ENCODE measurements at regions not wholly inside any gene's neighbourhood (a gene's known extent, or its start where the extent isn't known, plus 50 kb on each side); places are given as distances from the start of the nearest gene placed in this dataset.

DNA sequence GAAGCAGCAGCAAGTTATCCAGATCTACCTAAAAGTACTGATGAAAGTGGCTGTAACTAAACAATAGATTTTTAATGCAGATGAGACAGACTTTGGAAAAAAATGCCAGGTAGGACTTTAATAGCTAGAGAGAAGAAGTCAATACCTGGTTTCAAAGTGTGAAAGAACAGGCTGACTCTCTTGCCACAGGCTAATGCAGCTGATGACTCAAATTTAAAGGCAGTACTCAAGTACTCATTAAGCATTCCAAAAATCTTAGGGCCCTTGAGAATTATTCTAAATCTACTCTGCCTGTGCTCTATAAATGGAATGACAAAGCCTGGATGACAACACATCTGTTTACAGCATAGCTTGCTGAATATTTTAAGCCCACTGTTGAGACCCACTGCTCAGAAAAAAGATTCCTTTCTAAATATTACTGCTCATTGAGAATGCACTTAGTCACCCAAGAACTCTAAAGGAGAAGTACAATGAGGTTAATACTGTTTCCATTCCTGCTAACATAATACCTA lies 68.6 kb upstream of the SYT1 start:
- DNase-seq, result no peak

DNA sequence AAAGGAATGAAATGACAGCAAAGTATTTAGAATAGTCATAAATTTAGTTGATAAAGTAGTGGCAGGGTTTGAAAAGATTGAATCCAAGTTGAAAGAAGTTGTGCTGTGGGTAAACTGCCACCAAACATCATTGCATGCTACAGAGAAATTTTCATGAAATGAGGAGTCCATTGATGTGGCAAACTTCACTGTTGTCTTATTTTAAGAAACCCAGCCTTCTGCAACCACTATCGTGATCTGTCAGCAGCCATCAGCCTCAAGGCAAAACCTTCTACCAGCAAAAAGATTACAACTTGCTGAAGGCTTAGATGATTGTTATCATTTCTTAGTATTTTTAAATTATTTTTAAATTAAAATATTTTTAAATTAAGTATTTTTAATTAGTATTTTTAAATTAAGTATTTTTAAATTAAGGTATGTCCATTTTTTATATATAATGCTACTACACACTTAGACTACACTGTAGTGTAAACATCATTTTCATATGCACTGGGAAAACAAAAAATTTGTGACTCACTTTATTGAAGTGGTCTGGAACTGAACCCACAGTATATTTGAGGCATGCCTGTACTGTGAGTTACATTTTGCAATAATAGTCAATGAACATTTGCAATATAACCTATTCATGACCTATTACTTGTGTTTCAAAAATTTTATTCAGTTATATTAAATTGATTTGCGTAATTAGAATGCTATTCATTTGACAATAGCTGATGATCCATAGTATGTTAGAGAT lies 67.2 kb upstream of the SYT1 start:
- peak; percentile 33 for DNase-seq

DNA sequence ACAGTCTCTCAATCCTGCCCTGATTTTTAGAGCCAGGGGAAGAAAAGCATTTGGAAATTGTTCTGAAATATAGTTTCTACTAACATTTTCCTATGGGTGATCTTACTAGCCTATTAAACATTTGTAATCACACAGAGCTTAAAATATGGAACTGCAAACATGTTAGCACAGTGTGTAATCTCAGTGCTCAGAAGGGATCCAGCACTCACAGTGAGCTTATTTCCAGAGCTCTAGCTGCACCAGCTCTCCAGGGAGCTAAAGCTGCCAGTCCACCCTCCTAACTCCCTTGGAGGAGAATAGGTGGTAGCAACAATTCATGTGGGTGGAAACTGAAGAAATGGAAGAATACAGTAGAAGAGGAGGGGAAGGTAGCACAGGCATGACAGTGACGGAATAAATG lies 64.9 kb upstream of the SYT1 start:
- no peak for DNase-seq

DNA sequence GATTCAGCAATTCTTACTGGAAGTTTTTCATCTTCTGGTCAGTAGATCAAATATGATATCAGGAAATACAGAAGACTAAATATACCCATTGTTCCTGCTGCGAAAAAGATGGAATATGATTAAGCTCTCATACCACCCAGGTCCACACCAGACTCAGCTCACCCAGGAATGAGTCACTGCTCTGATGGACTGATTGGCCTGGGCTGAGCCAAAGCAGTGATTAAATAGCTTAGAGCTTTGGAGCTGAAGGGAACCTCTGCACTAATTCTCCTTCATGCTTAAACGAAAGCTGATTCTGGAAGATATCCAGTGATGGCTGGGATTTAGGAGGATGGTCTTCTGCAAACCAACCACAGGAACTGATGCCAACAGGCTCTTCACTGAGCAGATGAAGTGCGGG lies 62.0 kb upstream of the SYT1 start:
- peak; percentile 84 for DNase-seq

DNA sequence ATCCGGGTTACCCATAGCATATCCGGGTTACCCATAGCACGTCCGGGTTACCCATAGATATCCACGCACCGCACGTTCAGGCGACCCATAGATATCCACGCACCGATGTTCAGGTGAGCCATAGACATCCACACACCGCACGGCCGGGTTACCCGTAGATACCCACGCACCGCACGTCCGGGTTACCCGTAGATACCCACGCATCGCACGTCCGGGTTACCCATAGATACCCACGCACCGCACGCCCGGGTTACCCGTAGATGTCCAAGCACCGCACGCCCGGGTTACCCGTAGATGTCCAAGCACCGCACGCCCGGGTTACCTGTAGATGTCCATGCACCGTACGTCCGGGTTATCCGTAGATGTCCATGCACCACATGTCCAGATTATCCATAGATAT lies 60.3 kb upstream of the SYT1 start:
- DNase-seq, result no peak

Measured in NCI-H226 (cell line).